NCI-H1417 treated with DMSO at 0.1 percent for 48 hours (cell line): ENCODE measurements at regions not wholly inside any gene's neighbourhood (a gene's known extent, or its start where the extent isn't known, plus 50 kb on each side); places are given as distances from the start of the nearest gene placed in this dataset.

Experiments
- DNase-seq: peaks from one replicate; lab custom pipeline; 2025; lab: John Stamatoyannopoulos, UW

- no peak for DNase-seq
Measured at GRCh38 chr6:93784794-93785693, 365.7 kb upstream of the EPHA7 start.

- DNase-seq: no peak
Measured at GRCh38 chr6:93779086-93779841, 359.9 kb upstream of the EPHA7 start.

- no peak for DNase-seq
Measured at GRCh38 chr6:93759190-93759589, 339.8 kb upstream of the EPHA7 start.

- DNase-seq: no peak
Measured at GRCh38 chr6:93751969-93752368, 332.6 kb upstream of the EPHA7 start.

- no peak for DNase-seq
Measured at GRCh38 chr6:93749930-93750329, 330.6 kb upstream of the EPHA7 start.

- no peak for DNase-seq
Measured at GRCh38 chr6:93749191-93749590, 329.8 kb upstream of the EPHA7 start.

GRCh38 chr6:93746892-93747291 is 327.5 kb upstream of the EPHA7 start:
- no peak for DNase-seq

- no peak for DNase-seq
Measured at GRCh38 chr6:93745306-93745705, 325.9 kb upstream of the EPHA7 start.

- DNase-seq: no peak
Measured at GRCh38 chr6:93735099-93735498, 315.7 kb upstream of the EPHA7 start.

- DNase-seq: no peak
Measured at GRCh38 chr6:93731306-93731705, 311.9 kb upstream of the EPHA7 start.

GRCh38 chr6:93728150-93728549 is 308.8 kb upstream of the EPHA7 start:
- no peak for DNase-seq

- DNase-seq: no peak
Measured at GRCh38 chr6:93727447-93727846, 308.1 kb upstream of the EPHA7 start.

GRCh38 chr6:93721386-93722048 is 302.2 kb upstream of the EPHA7 start:
- no peak for DNase-seq

GRCh38 chr6:93713974-93714373 is 294.6 kb upstream of the EPHA7 start:
- DNase-seq: no peak

GRCh38 chr6:93703431-93703830 is 284.1 kb upstream of the EPHA7 start:
- DNase-seq: no peak

GRCh38 chr6:93701526-93701925 is 282.2 kb upstream of the EPHA7 start:
- DNase-seq: no peak

GRCh38 chr6:93685494-93685893 is 266.1 kb upstream of the EPHA7 start:
- DNase-seq: no peak

- DNase-seq: no peak
Measured at GRCh38 chr6:93684339-93684738, 265.0 kb upstream of the EPHA7 start.

- no peak for DNase-seq
Measured at GRCh38 chr6:93679836-93680235, 260.5 kb upstream of the EPHA7 start.

GRCh38 chr6:93678841-93679454 is 259.6 kb upstream of the EPHA7 start:
- DNase-seq: no peak

- no peak for DNase-seq
Measured at GRCh38 chr6:93677264-93677965, 258.1 kb upstream of the EPHA7 start.

- DNase-seq: no peak
Measured at GRCh38 chr6:93676581-93676980, 257.2 kb upstream of the EPHA7 start.
